Chondrocyte (in vitro differentiated cells): ENCODE measurements at regions not wholly inside any gene's neighbourhood (a gene's known extent, or its start where the extent isn't known, plus 50 kb on each side); places are given as distances from the start of the nearest gene placed in this dataset.

ENCODE experiments used
- DNase-seq: peaks from one replicate; pipeline ENCODE4 v3.0.0; 2021; ENCODE audit warnings: mixed read lengths, low spot score
- H3K27ac Mint-ChIP-seq: one replicate; pipeline ENCODE4 v1.8.0; 2021; ENCODE audit warnings: mild to moderate bottlenecking, moderate library complexity, mixed read lengths; ENCODE audit not compliant: unreplicated experiment
- H3K27me3 Mint-ChIP-seq: 2 replicates; pipeline ENCODE4 v1.8.0; 2021; ENCODE audit warnings: low read depth, mixed read lengths
- H3K36me3 Mint-ChIP-seq: 2 replicates; pipeline ENCODE4 v1.8.0; 2021; ENCODE audit warnings: low read depth, mixed read lengths
- H3K4me1 Mint-ChIP-seq: 2 replicates; pipeline ENCODE4 v1.8.0; 2021; ENCODE audit warnings: low read depth, mild to moderate bottlenecking, mixed read lengths
- H3K4me3 Mint-ChIP-seq: one replicate; pipeline ENCODE4 v1.8.0; 2021; ENCODE audit warnings: mild to moderate bottlenecking, moderate library complexity, mixed read lengths; ENCODE audit not compliant: unreplicated experiment
- H3K9me3 Mint-ChIP-seq: 2 replicates; pipeline ENCODE4 v1.8.0; 2021; ENCODE audit warnings: low read depth, mixed read lengths
- CTCF ChIP-seq: fragments of 200-600 bp; sonication (generic); IDR thresholded peaks from 2 replicates; pipeline ENCODE4 v1.5.0; 2021; ENCODE audit warnings: antibody characterized with exemption, mild to moderate bottlenecking, moderate library complexity

- Mint-ChIP-seq H3K4me3 (no peak overlapping the region), H3K36me3 (peaks cover 2% of the 10 kb centered on the region), H3K27me3 (no peaks in the 10 kb centered on the region), H3K9me3 (peaks cover 61% of the 10 kb centered on the region), H3K27ac (no peak overlapping the region), H3K4me1 (no peaks in the 10 kb centered on the region)
- no peak for DNase-seq
- no peak for TF ChIP-seq CTCF
Observed at GRCh38 chr10:130425169-130425568, 289.0 kb downstream of the GLRX3 start.

DNA sequence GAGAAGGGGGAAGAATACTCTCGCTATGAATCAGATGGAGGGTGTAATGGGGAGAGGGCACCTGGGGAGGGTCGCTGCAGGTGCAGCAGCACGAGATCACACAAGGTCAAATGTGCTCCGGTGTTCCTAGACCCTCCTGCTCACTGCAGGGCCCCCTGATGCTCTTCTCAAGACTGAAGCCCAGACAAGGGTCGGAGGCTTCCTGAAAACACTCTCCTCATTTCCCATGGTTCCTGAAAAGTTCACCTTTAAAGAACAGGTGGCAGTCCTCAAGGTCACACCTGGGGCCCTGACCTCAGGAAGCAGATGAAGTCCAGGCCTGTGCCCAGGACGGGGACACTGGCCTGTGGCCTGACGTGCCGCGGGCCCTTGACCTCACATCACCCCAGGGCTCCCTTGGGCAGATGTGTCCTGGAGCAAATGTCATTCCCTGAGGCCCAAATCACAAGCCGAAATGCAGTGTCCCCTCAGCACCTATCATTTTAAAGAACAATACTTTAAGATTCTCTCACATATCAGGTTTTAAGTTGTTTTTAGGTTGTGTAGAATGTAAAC lies 289.8 kb downstream of the GLRX3 start:
- Mint-ChIP-seq H3K27ac (no peak overlapping the region), H3K4me1 (no peaks in the 10 kb centered on the region)

DNA sequence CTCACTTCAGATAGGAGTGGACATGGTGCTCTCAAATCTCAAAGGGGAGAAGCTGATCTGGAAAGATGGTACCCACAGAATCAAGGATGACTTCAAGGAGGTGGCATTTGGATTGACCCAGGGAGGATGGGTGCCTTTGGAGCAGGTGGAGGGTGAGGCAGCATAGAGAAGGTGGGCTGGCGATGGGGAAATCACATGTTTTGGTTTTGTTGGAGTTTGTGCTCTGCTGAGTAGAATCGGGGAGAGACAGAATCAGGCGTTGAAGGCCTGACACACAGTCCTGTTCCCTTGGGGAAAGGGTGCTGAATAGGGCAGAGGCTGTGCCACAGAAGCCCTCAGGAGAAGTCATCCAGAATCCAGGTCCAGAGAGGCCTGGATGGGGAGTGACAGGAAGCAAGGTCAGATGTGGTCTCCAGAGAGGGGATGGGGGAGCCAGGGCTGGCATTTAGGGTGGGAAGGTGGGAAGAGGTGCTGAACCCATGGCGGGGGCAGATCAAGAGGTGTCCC lies 291.1 kb downstream of the GLRX3 start:
- H3K9me3 Mint-ChIP-seq = peaks cover 59% of the 10 kb centered on the region
- no peak for TF ChIP-seq CTCF
- H3K36me3 Mint-ChIP-seq = peaks cover 2% of the 10 kb centered on the region
- H3K27me3 Mint-ChIP-seq = no peaks in the 10 kb centered on the region
- H3K4me1 Mint-ChIP-seq = no peaks in the 10 kb centered on the region
- DNase-seq = no peak
- H3K27ac Mint-ChIP-seq = no peak overlapping the region
- no peak overlapping the region for H3K4me3 Mint-ChIP-seq

More for the DNA sequence above, 289.8 kb downstream of the GLRX3 start:
- Mint-ChIP-seq H3K4me3 (no peak overlapping the region), H3K9me3 (peaks cover 61% of the 10 kb centered on the region), H3K27me3 (no peaks in the 10 kb centered on the region), H3K36me3 (peaks cover 2% of the 10 kb centered on the region)
- DNase-seq = no peak
- no peak for TF ChIP-seq CTCF

DNA sequence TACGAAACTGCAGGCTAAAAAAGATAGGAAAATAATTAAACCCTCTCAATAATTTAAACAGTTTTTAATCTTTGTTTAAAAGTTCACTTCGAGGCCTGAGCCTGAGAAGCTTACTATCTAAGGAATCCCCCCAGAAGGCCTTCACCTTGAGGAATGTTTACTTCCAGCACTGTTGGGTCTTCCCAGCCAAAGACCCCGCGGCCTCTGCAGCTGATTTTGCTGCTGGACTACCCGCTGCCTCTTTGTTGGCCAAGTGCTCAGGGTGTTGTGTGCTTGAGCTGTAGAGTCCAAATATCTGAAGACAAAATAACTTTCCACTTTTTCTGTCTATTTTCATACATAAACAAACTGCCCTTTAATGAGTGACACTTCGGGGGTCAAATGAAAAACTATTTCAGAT lies 292.7 kb downstream of the GLRX3 start:
- no peaks in the 10 kb centered on the region for H3K36me3 Mint-ChIP-seq
- TF ChIP-seq CTCF = no peak
- H3K4me3 Mint-ChIP-seq = no peak overlapping the region
- H3K4me1 Mint-ChIP-seq = no peaks in the 10 kb centered on the region
- H3K27ac Mint-ChIP-seq = no peak overlapping the region
- no peaks in the 10 kb centered on the region for H3K27me3 Mint-ChIP-seq
- no peak for DNase-seq
- H3K9me3 Mint-ChIP-seq = peaks cover 58% of the 10 kb centered on the region

DNA sequence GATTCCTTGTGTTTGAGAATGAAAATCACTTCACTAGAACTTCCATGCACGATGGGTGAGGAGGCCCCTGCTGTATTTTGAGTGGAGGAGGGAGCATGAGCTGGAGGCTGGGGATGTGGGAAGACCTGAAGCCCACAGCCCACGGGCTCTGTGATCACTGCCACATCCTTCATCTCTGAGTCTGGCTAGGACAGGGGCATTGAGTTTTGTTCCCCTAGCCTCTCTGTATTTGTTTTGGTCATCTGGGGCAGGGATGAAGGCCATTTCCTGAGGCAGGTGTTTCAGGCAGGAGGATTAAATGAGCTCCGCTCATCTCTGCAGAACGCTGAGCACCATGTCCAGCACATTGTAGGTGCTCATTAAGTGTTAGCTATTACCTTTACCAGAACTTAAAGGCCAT lies 293.6 kb downstream of the GLRX3 start:
- TF ChIP-seq CTCF = no peak
- H3K27ac Mint-ChIP-seq = no peak overlapping the region
- H3K36me3 Mint-ChIP-seq = no peaks in the 10 kb centered on the region
- peaks cover 63% of the 10 kb centered on the region for H3K9me3 Mint-ChIP-seq
- no peaks in the 10 kb centered on the region for H3K4me1 Mint-ChIP-seq
- H3K27me3 Mint-ChIP-seq = no peaks in the 10 kb centered on the region
- H3K4me3 Mint-ChIP-seq = no peak overlapping the region
- no peak for DNase-seq
